Activated gamma-delta T cell (primary cell): ENCODE measurements at regions not wholly inside any gene's neighbourhood (a gene's known extent, or its start where the extent isn't known, plus 50 kb on each side); places are given as distances from the start of the nearest gene placed in this dataset.
"Not testable (repeated sequence)": the region's sequence is repeated elsewhere in the genome, so short reads cannot be mapped to it uniquely, and the experiment has no call there.

ENCODE experiments used
- DNase-seq: peaks from one replicate; lab custom pipeline; 2025; lab: John Stamatoyannopoulos, UW

GRCh38 chr19:30943101-30943843 is 406.0 kb downstream of the TSHZ3 start:
- DNase-seq: no peak

DNA sequence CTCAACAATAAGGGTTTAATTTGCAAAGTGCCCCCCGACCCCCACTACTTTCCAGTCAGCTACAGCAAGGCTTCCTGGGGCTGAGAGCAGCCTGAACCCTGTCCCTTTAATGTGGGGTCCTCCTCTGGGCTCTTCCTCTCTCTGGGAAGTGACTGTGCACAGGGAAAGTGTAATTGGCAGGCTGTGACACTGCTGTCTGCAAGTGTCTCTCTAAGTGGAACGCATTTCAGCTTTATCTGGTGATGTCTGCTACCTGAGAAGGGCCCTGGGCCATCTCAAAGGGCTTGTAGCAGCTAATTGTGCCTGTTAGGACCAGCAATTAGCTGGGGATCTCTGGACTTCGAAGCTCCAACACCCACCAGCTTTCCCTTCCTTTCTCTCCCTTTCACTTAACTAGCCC is 406.6 kb downstream of the TSHZ3 start:
- DNase-seq: no peak

- no peak for DNase-seq
These were observed 407.6 kb downstream of the TSHZ3 start for GRCh38 chr19:30941591-30941990.

GRCh38 chr19:30936276-30936675 is 413.0 kb downstream of the TSHZ3 start:
- no peak for DNase-seq

GRCh38 chr19:30935146-30935545 is 414.1 kb downstream of the TSHZ3 start:
- DNase-seq: no peak

- not testable (repeated sequence) for DNase-seq
These were observed 415.8 kb downstream of the TSHZ3 start for GRCh38 chr19:30933454-30933853.

- DNase-seq: no peak
These were observed 416.4 kb downstream of the TSHZ3 start for GRCh38 chr19:30932854-30933253.

DNA sequence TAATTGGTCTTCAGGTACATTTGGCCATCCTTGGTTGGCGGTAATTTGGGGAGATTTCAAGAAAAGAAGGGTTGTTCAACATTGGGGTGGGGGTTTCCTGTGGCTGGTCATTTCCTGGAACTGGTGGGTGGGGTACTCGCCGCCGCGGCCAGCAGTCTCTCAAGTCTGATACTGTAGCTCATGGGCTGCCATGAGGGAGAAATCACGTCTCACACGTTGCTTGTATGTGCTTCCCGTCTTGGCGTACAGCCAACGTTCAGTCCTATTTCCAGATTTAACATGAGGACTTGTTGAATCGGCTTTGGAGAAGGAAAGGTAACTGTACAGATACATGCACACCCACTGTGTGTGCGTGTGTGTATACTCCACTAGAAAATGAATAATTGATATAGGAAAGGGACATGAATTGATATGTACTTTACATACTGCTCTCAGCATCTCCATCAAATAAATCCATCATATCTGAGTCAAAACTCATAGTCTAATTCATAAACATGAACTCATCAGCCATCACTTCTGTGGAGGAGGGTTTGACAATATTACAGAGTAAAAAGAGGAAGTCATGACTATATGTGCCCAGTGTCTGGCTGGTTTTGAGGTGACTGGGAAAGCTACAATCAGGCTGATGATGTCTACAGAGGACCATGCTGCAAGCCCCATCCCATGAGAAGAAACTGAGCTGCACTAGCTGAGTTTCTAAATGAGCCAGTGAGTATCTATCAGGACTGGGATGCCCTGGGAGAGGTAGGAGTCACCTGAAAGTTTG is 418.1 kb downstream of the TSHZ3 start:
- no peak for DNase-seq

- DNase-seq: no peak
These were observed 421.5 kb downstream of the TSHZ3 start for GRCh38 chr19:30927705-30928104.

GRCh38 chr19:30924670-30925069 is 424.6 kb downstream of the TSHZ3 start:
- no peak for DNase-seq

- no peak for DNase-seq
These were observed 425.1 kb downstream of the TSHZ3 start for GRCh38 chr19:30924069-30924636.

GRCh38 chr19:30923621-30924020 is 425.6 kb downstream of the TSHZ3 start:
- no peak for DNase-seq

- no peak for DNase-seq
These were observed 426.1 kb downstream of the TSHZ3 start for GRCh38 chr19:30923096-30923495.

- DNase-seq: no peak
These were observed 429.0 kb downstream of the TSHZ3 start for GRCh38 chr19:30920222-30920621.

GRCh38 chr19:30919737-30920136 is 429.5 kb downstream of the TSHZ3 start:
- DNase-seq: no peak

DNA sequence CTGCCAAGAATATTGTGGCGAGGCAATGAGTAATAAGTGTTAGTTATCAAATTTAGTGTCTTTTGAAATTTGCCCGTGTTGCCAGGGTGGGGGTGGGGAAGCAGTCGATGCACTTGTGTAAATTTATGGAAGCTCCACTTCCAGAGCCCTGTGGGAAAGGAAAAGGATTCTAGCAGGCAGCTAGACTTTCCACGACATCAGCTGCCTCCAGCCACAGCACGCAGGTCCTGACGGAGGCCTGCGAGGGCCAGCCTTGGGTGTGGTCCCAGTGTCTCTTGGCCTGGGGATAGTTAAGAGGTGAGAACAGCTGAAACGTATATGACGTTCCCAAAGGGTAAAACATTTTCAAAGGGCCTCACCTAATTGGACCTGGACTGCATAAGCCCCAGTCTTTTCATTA is 433.0 kb downstream of the TSHZ3 start:
- DNase-seq: no peak

- no peak for DNase-seq
These were observed 437.7 kb downstream of the TSHZ3 start for GRCh38 chr19:30911491-30911890.

- DNase-seq: no peak
These were observed 438.6 kb downstream of the TSHZ3 start for GRCh38 chr19:30910485-30911240.

- DNase-seq: no peak
These were observed 440.0 kb downstream of the TSHZ3 start for GRCh38 chr19:30909216-30909615.

- no peak for DNase-seq
These were observed 440.9 kb downstream of the TSHZ3 start for GRCh38 chr19:30908262-30908771.

DNA sequence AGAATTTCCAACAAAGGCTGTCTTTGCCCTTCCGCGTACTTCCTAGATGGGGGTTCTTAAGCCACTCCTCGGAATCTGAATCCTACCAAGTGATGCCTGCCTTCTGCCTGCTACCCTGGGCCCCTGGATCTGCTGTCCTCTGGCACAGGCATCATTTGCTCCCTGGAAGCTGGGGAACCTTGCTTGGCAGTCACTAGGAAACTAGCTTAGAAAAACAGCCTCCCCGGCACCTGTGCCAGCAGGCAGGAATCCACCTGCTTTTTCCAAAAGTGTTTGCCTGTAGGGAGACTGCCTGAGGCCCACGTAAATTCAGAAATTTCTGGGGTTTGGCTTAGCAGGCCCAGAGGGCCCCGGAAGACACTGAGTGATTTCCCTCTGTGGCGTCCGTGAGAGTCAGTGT is 442.4 kb downstream of the TSHZ3 start:
- no peak for DNase-seq

DNA sequence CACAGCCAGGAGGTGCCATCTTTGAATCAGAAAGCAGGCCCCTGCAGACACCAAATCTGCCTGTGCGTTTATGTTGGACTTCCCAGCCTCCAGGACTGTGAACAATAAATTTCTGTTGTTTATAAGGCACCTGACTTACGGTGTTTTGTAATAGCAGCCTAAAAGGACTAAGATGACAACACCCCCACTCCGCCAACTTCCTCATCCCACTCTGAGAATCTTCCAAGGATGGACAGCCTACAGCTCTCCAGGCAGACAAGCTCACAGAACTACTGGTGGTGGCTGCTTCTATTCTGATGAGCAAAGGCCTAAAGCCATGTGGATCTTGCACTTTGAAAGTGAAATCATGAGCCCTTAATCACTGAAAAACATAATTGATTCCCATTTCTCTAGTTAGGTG is 449.2 kb downstream of the TSHZ3 start:
- DNase-seq: no peak
